Raji (cell line): ENCODE measurements at regions not wholly inside any gene's neighbourhood (a gene's known extent, or its start where the extent isn't known, plus 50 kb on each side); places are given as distances from the start of the nearest gene placed in this dataset.

ENCODE experiments used
- POLR2A ChIP-seq: IDR thresholded peaks from 2 replicates; pipeline ENCODE4 v1.6.1; 2011; ENCODE audit warnings: low read depth, low read length, control low read depth; ENCODE audit not compliant: insufficient read depth

- TF ChIP-seq POLR2A, result no peak
These were observed 131.8 kb upstream of the C2CD4B start for GRCh38 chr15:62296756-62297507.

- TF ChIP-seq POLR2A, result no peak
These were observed 132.4 kb upstream of the C2CD4B start for GRCh38 chr15:62297522-62297921.

DNA sequence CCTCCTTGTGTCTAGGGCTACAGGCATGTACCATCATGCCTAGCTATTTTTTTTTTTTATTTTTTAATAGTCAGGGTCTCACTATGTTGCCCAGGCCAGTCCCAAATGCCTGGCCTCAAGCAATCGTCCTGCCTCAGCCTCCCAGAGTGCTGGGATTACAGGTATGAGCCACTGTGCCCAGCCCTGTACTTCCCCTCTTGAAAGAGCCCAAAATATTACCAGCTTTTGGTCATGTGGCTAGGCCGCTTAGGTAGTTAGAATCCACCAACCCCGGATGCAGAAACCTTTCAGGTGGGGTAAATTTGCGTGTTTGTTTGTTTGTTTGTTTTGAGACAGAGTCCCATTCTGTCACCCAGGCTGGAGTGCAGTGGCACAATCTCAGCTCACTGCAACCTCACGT, 132.8 kb upstream of the C2CD4B start:
- no peak for TF ChIP-seq POLR2A

GRCh38 chr15:62298811-62299210, 133.7 kb upstream of the C2CD4B start:
- TF ChIP-seq POLR2A, result no peak

GRCh38 chr15:62299541-62299940, 134.5 kb upstream of the C2CD4B start:
- no peak for TF ChIP-seq POLR2A

DNA sequence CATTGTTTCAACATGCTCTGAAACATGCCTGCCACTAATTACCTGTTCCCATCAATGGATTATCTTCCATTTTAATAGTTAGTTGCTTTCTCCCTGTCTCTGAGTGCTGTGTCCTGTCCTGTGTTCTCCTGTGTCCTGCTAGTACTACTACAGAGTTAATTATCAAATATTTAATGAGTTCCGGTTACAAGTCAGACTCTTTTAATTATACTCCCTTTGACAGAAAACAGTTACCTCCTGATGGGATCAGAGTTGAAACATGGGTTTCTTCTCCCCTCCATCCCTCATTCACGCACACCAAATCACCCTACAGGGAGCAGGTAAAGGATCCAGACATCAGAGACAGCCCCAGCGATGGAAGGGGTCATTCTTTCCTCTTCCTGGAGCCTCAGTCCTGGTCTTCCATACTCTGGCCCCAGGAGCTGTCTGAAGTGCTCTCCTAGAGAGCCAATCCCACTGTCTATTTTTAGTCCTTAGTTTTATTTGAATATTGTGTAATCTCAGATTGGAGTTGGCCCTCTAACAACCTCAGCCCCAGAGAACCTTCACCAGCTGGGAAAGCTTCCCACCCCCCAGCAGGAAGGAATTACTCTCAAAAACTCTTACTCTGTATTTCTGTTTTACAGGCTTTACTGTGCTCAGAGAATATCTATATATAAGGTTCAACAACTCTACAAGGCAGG, 137.0 kb upstream of the C2CD4B start:
- no peak for TF ChIP-seq POLR2A

- TF ChIP-seq POLR2A, result no peak
These were observed 141.9 kb upstream of the C2CD4B start for GRCh38 chr15:62306851-62307504.

- no peak for TF ChIP-seq POLR2A
These were observed 142.5 kb upstream of the C2CD4B start for GRCh38 chr15:62307551-62307950.

DNA sequence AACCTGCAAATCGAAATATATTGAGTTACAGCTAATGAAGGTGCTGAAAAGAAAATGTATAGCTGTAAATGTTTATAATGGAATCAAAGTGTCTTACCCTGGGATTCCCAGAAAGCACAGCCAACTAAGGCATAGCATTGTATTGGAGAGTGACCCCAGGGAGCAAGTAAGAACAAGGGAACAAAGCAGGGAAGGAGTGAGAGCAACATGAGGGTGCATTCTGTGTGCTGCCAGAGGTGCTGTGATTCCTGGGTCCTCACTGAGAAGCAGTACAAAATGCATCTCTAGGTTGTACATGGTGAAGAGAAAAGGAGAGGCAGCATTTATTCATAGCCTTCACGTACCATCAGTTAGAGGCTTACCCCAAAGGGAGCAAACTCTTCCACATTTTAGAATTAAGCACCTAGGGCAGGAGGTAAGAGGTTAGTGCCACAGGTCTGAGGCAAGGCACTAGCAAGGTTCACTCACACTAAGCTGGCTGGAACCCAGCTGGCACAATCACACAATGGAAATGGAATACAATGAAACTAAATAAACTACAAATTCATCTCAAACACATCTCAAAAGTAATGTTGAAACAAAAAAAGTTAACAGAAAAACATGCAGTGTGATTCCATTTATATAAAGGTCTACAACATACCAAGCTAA, 151.5 kb upstream of the C2CD4B start:
- no peak for TF ChIP-seq POLR2A

DNA sequence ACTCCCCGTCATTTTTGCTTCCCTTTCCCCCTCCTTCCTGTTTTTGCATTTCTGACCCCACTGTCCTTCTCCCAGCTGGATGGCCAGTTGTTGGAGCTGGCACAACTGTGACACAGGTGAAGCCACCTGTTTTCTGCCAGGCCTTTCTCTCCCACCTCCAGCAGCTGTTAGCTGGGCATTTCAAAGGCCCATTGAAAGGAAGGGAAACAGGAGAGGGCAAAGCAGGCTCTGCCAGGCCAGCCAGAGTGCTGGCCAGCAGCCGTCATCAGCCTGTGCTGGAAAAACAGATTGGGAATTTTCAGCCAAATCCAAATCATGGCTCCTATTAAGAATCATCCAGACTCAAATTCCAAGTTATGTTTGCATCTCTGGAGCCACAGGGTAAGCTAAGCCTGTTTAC, 155.2 kb upstream of the C2CD4B start:
- TF ChIP-seq POLR2A, result no peak

DNA sequence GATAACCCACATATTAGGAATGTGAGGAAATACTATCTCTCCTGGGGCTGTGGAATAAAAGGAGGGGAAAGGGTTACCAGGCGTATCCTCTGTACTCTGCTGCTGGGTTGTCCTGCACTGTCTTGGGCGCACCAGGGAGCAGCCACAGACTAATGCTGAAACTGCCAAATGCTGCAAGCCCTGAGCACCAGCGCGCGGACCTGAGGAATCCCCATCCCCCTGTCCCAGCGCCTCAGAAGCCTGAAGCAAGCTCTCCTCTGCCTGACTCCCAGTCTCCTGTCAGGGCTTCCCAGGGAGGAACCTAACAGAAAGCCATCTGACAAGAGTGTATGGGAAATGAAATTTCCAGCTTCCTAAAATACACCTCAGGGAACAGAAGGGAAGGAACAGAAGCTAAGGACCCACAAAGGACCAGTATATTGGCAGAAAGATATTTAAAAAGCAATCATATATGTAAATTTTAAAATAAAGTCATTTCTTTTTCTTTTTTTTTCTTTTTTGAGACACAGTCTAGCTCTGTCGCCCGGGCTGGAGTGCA, 158.3 kb upstream of the C2CD4B start:
- no peak for TF ChIP-seq POLR2A

DNA sequence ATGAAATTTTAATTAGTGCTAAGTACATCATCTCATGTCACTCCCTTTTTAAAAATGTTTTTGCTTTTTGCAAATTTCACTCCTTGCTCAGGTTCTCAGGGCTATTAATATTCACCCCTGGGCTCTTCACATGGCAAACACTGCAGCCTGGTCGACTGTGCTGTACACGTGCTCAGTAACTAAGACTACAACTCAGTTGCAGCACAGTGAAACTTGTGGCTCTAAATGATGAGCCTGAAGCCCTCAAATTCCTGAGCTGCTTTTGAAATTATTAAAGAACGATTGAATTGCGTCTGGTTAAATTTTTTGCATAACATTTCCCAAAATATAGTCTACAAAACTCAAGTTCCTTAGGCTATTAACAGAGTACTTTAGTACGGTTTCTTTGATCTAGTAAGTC, 159.3 kb upstream of the C2CD4B start:
- no peak for TF ChIP-seq POLR2A

GRCh38 chr15:62325597-62325996, 160.5 kb upstream of the C2CD4B start:
- TF ChIP-seq POLR2A, result no peak

DNA sequence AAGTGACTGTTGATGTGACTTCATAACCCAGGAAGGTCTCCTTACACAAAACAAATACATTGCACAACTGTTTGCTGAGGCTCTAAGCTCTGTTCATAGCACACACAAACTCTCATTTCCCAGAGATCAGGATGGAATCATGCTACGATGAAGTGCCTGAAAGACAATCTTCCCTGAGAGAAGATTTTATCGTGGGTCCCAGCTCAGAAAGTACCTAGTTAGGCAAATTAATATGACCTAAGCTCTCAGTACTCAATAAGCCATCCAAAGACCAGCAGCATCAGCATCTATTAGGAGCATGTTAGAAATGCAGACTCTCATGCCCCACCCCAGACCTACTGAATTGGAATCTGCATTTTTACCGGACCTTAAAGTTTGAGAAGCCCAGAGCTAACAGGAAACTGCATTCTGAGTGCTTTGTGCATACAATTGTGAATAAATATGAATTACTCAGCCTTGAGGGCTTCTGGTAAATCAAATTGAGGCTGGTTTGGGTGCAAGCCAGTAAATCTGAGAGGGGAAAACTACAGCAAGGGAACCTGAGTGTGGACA, 161.5 kb upstream of the C2CD4B start:
- no peak for TF ChIP-seq POLR2A

DNA sequence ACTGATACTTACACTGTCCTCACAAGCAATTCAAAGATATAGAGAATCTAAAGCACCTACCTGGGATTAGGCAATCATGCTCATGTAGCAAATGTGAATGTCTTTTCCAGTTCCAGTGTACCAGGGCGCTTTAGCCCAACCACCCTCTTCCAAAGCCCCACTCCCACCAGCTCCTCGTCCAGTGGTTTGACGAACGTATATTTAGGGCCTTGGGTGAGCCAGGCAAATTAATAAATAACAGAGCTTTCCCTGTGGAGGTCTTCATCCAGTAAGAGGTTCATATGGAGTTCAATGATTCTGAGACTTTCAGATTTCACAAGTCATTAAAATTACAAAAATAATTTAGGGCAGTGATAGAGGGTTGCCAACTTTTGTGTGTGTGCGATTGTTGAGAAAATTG, 162.3 kb upstream of the C2CD4B start:
- TF ChIP-seq POLR2A, result no peak

- TF ChIP-seq POLR2A, result no peak
These were observed 169.5 kb upstream of the C2CD4B start for GRCh38 chr15:62334536-62334935.

GRCh38 chr15:62337934-62338333, 172.8 kb upstream of the C2CD4B start:
- TF ChIP-seq POLR2A, result no peak
